HepG2 (cell line): ENCODE measurements at regions not wholly inside any gene's neighbourhood (a gene's known extent, or its start where the extent isn't known, plus 50 kb on each side); places are given as distances from the start of the nearest gene placed in this dataset.

Source experiments
- ATAC-seq: fragments of 200-7000 bp; cut with Tn5 transposase; 3 replicates; pipeline ENCODE4 v1.9.1; 2020; ENCODE audit warnings: mild to moderate bottlenecking, moderate library complexity
- BruUV-seq: library from RNA; stranded (reverse); fragments of 400-500 nt; replicated peaks from 2 replicates; lab custom pipeline; 2021; lab: Mats Ljungman, UMichigan
- CTCF ChIA-PET: fragments of 300-600 bp; formaldehyde crosslinking; extraction: SDS; loops from one replicate; lab custom pipeline; 2021; ENCODE audit warnings: low total read pairs, inconsistent platforms, low intra/inter-chr PET ratio; lab: Yijun Ruan, JAX
- POLR2A ChIA-PET: fragments of 350-600 bp; sonication (Branson Sonifier 250); formaldehyde crosslinking; loops from one replicate; lab custom pipeline; 2020; ENCODE audit warnings: antibody characterized with exemption, inconsistent platforms; lab: Yijun Ruan, JAX
- DNase-seq: peaks from one replicate; pipeline ENCODE4 v3.0.0-alpha.2; 2015; ENCODE audit warnings: low spot score
- FAIRE-seq: peaks from 3 replicates; lab custom pipeline; 2011; peaks lifted over from hg19 to GRCh38; lab: Jason Lieb, UNC
- H2AFZ ChIP-seq: one replicate; pipeline ENCODE4 v1.6.1; 2011; ENCODE audit warnings: low read length, inconsistent platforms
- H3K27ac ChIP-seq: fragments of 300-600 bp; 3 replicates; pipeline ENCODE4 v1.8.0; 2011; ENCODE audit warnings: mixed run types, mild to moderate bottlenecking, mixed read lengths, low read length, inconsistent platforms; ENCODE audit not compliant: insufficient read depth; ENCODE audit errors: extremely low read length
- H3K27me3 ChIP-seq, 2 experiments: fragments of 200-600 bp in 1 of 2; 2 replicates in 1 of 2; 3 replicates in 1 of 2; pipeline versions ENCODE4 v1.6.0 to v1.8.0; 2011; ENCODE audit warnings: low read length in 2 of 2, mild to moderate bottlenecking in 2 of 2, moderate library complexity in 2 of 2, inconsistent platforms in 1 of 2; ENCODE audit not compliant: insufficient read depth in 2 of 2, control insufficient read depth in 1 of 2
- H3K36me3 ChIP-seq, 2 experiments: fragments of 200-600 bp in 1 of 2; replicated peaks in 1 of 2; 2 replicates in 1 of 2; 3 replicates in 1 of 2; pipeline versions ENCODE4 v1.5.1 to v1.8.0; 2011; ENCODE audit warnings: low read length in 2 of 2, inconsistent platforms in 1 of 2; ENCODE audit not compliant: insufficient read depth in 2 of 2, control insufficient read depth in 1 of 2
- H3K4me1 ChIP-seq: 2 replicates; pipeline ENCODE4 v1.5.1; 2012; ENCODE audit warnings: low read length, inconsistent platforms; ENCODE audit not compliant: insufficient read depth
- H3K4me2 ChIP-seq: 2 replicates; pipeline ENCODE4 v1.6.0; 2011; ENCODE audit warnings: low read depth, low read length, inconsistent platforms
- H3K4me3 ChIP-seq, 3 experiments: fragments of 200-600 bp in 1 of 3; sonication (generic), shearing (Covaris generic) in 1 of 3; replicated peaks in 1 of 3; 2 replicates each; pipeline ENCODE4 v1.5.1; 2011 to 2016; ENCODE audit warnings: low read length in 3 of 3, inconsistent platforms in 2 of 3, low read depth in 2 of 3, mild to moderate bottlenecking in 2 of 3, control low read depth in 1 of 3, mixed read lengths in 1 of 3; ENCODE audit not compliant: insufficient read depth in 1 of 3
- H3K79me2 ChIP-seq: one replicate; pipeline ENCODE4 v1.6.1; 2011; ENCODE audit warnings: low read length, inconsistent platforms; ENCODE audit not compliant: insufficient read depth
- H3K9ac ChIP-seq: 2 replicates; pipeline ENCODE4 v1.6.0; 2011; ENCODE audit warnings: mild to moderate bottlenecking, low read depth, low read length, inconsistent platforms; ENCODE audit not compliant: insufficient read depth
- H3K9me3 ChIP-seq: 2 replicates; pipeline ENCODE4 v1.5.1; 2012; ENCODE audit warnings: mild to moderate bottlenecking, low read length
- H4K20me1 ChIP-seq: 2 replicates; pipeline ENCODE4 v1.6.0; 2011; ENCODE audit warnings: inconsistent platforms, mild to moderate bottlenecking, low read length, moderate library complexity; ENCODE audit not compliant: insufficient read depth
- CC2D1A ChIP-seq: sonication (generic); formaldehyde crosslinking; IDR thresholded peaks from 2 replicates; pipeline ENCODE4 v1.8.1; 2023; ENCODE audit warnings: mild to moderate bottlenecking, missing genetic modification reagents
- DNMT1 ChIP-seq: sonication (generic); formaldehyde crosslinking; IDR thresholded peaks from 2 replicates; pipeline ENCODE4 v1.5.1; 2020; ENCODE audit warnings: mild to moderate bottlenecking, missing genetic modification reagents
- DNMT3B ChIP-seq: conservative IDR thresholded peaks from 2 replicates; pipeline ENCODE4 v1.6.1; 2016; ENCODE audit warnings: missing biosample characterization, control low read depth
- MEF2D ChIP-seq: sonication (generic); formaldehyde crosslinking; IDR thresholded peaks from 2 replicates; pipeline ENCODE4 v1.5.1; 2020; ENCODE audit warnings: mild to moderate bottlenecking, missing genetic modification reagents
- RNF2 ChIP-seq: fragments of 450-650 bp; conservative IDR thresholded peaks from 2 replicates; pipeline ENCODE4 v1.6.1; 2016; ENCODE audit warnings: low read depth
- SRF ChIP-seq: IDR thresholded peaks from 2 replicates; pipeline ENCODE4 v1.6.1; 2011; ENCODE audit warnings: mild to moderate bottlenecking, low read depth, low read length, moderate library complexity
- ZBTB38 ChIP-seq: sonication (generic); formaldehyde crosslinking; IDR thresholded peaks from 2 replicates; pipeline ENCODE4 v1.5.1; 2020; ENCODE audit warnings: mild to moderate bottlenecking, missing genetic modification reagents
- ZNF552 ChIP-seq: sonication (generic); formaldehyde crosslinking; IDR thresholded peaks from 2 replicates; pipeline ENCODE4 v1.9.0; 2022; ENCODE audit warnings: missing genetic modification reagents, mild to moderate bottlenecking, borderline replicate concordance
- ZNF557 ChIP-seq: sonication (generic); formaldehyde crosslinking; IDR thresholded peaks from 2 replicates; pipeline ENCODE4 v1.4.0; 2020; ENCODE audit warnings: missing genetic modification reagents
- ZNF777 ChIP-seq: sonication (generic); formaldehyde crosslinking; IDR thresholded peaks from 2 replicates; pipeline ENCODE4 v1.4.0; 2020; ENCODE audit warnings: missing genetic modification reagents
- WGBS: methylation state at CpG from one replicate; pipeline ENCODE4 v1.1.6; 2017; ENCODE audit warnings: low lambda C conversion rate; 5-methylcytosine and 5-hydroxymethylcytosine counted together
- in situ Hi-C: cut with HindIII; loops from 2 replicates; pipeline ENCODE4 v1.10.0; 2017; ENCODE audit warnings: low pct_unique_long_range_greater_than_20kb; ENCODE audit not compliant: extremely low pct_ligation_motif_present
- intact Hi-C: fragments of 100-400 bp; cut with micrococcal nuclease; formaldehyde crosslinking; loops from one replicate; pipeline ENCODE4 v1.10.0; 2022; ENCODE audit not compliant: unreplicated experiment
- TF ChIP-seq, protein P1 (sequence below): sonication (generic); formaldehyde crosslinking; IDR thresholded peaks from 2 replicates; pipeline ENCODE4 v1.9.0; 2021; ENCODE audit warnings: mild to moderate bottlenecking, missing genetic modification reagents
- TF ChIP-seq, protein P2 (sequence below): sonication (generic); formaldehyde crosslinking; IDR thresholded peaks from 2 replicates; pipeline ENCODE4 v1.8.1; 2023; ENCODE audit warnings: missing genetic modification reagents, mild to moderate bottlenecking, borderline replicate concordance
- TF ChIP-seq, protein P3 (sequence below): sonication (generic); IDR thresholded peaks from 2 replicates; pipeline ENCODE4 v1.6.1; 2016; ENCODE audit warnings: low read depth, borderline replicate concordance
- TF ChIP-seq, protein P4 (sequence below): sonication (generic); formaldehyde crosslinking; IDR thresholded peaks from 2 replicates; pipeline ENCODE4 v1.4.0; 2020; ENCODE audit warnings: missing genetic modification reagents, borderline replicate concordance

DNA sequence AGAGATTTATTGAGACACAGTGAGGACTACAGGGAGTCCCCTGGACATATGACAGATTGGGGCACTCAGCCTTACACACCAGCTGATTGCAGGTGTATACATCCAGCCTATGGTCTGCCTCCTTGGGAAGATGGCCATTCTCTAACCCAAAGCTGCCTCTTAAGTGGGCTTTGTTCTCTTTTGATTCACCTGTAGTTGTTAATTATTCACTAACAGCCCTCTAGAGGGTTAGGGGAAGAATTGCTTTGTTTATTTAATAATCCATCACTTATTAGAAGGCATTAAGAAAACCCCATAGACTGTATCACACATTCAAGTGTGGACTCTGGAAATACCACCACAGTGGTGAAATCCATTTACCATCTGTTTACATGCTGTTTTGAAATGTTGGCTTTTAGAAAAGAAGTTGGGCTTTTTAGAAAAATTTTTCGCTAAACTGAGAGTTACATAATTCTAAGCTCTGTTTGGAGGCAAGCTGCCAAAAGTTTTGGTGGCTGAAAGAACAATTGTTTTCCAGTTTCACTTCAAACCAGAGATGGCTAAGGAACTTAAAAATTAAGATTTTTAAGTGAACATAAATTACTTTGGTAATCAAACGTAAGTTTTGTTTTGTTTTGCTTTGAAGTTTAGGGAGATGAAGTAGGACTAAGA lies 379.1 kb downstream of the ADRA2A start:
- Histone ChIP-seq H3K27ac (no peak overlapping the region), H3K9ac (no peak overlapping the region), H3K27me3 (no peaks in the 10 kb centered on the region), H3K9me3 (no peaks in the 10 kb centered on the region), H3K4me1 (no peaks in the 10 kb centered on the region), H2AFZ (no peak overlapping the region), H3K4me3 (no peak overlapping the region), H3K79me2 (no peaks in the 10 kb centered on the region), H4K20me1 (no peaks in the 10 kb centered on the region), H3K36me3 (no peaks in the 10 kb centered on the region), H3K4me2 (no peak overlapping the region)
- BruUV-seq, result no TSS peak
- CTCF ChIA-PET, result no interaction called here
- POLR2A ChIA-PET, result no interaction called here
- intact Hi-C loops, result no loop called here
- no peak for DNase-seq
- TF ChIP-seq, protein P1, sequence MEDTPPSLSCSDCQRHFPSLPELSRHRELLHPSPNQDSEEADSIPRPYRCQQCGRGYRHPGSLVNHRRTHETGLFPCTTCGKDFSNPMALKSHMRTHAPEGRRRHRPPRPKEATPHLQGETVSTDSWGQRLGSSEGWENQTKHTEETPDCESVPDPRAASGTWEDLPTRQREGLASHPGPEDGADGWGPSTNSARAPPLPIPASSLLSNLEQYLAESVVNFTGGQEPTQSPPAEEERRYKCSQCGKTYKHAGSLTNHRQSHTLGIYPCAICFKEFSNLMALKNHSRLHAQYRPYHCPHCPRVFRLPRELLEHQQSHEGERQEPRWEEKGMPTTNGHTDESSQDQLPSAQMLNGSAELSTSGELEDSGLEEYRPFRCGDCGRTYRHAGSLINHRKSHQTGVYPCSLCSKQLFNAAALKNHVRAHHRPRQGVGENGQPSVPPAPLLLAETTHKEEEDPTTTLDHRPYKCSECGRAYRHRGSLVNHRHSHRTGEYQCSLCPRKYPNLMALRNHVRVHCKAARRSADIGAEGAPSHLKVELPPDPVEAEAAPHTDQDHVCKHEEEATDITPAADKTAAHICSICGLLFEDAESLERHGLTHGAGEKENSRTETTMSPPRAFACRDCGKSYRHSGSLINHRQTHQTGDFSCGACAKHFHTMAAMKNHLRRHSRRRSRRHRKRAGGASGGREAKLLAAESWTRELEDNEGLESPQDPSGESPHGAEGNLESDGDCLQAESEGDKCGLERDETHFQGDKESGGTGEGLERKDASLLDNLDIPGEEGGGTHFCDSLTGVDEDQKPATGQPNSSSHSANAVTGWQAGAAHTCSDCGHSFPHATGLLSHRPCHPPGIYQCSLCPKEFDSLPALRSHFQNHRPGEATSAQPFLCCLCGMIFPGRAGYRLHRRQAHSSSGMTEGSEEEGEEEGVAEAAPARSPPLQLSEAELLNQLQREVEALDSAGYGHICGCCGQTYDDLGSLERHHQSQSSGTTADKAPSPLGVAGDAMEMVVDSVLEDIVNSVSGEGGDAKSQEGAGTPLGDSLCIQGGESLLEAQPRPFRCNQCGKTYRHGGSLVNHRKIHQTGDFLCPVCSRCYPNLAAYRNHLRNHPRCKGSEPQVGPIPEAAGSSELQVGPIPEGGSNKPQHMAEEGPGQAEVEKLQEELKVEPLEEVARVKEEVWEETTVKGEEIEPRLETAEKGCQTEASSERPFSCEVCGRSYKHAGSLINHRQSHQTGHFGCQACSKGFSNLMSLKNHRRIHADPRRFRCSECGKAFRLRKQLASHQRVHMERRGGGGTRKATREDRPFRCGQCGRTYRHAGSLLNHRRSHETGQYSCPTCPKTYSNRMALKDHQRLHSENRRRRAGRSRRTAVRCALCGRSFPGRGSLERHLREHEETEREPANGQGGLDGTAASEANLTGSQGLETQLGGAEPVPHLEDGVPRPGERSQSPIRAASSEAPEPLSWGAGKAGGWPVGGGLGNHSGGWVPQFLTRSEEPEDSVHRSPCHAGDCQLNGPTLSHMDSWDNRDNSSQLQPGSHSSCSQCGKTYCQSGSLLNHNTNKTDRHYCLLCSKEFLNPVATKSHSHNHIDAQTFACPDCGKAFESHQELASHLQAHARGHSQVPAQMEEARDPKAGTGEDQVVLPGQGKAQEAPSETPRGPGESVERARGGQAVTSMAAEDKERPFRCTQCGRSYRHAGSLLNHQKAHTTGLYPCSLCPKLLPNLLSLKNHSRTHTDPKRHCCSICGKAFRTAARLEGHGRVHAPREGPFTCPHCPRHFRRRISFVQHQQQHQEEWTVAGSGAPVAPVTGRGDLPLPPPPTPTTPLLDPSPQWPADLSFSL (CRISPR knock-in tag), result no peak
- TF ChIP-seq ZNF777 (no peak), ZNF552 (no peak), RNF2 (no peak), DNMT3B (CRISPR knock-in tag) (no peak), ZBTB38 (no peak), CC2D1A (CRISPR knock-in tag) (no peak), DNMT1 (CRISPR knock-in tag) (no peak), SRF (no peak), ZNF557 (CRISPR knock-in tag) (no peak), MEF2D (no peak)
- TF ChIP-seq, protein P2, sequence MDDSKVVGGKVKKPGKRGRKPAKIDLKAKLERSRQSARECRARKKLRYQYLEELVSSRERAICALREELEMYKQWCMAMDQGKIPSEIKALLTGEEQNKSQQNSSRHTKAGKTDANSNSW (CRISPR knock-in tag), result no peak
- TF ChIP-seq, protein P3, sequence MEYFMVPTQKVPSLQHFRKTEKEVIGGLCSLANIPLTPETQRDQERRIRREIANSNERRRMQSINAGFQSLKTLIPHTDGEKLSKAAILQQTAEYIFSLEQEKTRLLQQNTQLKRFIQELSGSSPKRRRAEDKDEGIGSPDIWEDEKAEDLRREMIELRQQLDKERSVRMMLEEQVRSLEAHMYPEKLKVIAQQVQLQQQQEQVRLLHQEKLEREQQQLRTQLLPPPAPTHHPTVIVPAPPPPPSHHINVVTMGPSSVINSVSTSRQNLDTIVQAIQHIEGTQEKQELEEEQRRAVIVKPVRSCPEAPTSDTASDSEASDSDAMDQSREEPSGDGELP, result no peak
- TF ChIP-seq, protein P4, sequence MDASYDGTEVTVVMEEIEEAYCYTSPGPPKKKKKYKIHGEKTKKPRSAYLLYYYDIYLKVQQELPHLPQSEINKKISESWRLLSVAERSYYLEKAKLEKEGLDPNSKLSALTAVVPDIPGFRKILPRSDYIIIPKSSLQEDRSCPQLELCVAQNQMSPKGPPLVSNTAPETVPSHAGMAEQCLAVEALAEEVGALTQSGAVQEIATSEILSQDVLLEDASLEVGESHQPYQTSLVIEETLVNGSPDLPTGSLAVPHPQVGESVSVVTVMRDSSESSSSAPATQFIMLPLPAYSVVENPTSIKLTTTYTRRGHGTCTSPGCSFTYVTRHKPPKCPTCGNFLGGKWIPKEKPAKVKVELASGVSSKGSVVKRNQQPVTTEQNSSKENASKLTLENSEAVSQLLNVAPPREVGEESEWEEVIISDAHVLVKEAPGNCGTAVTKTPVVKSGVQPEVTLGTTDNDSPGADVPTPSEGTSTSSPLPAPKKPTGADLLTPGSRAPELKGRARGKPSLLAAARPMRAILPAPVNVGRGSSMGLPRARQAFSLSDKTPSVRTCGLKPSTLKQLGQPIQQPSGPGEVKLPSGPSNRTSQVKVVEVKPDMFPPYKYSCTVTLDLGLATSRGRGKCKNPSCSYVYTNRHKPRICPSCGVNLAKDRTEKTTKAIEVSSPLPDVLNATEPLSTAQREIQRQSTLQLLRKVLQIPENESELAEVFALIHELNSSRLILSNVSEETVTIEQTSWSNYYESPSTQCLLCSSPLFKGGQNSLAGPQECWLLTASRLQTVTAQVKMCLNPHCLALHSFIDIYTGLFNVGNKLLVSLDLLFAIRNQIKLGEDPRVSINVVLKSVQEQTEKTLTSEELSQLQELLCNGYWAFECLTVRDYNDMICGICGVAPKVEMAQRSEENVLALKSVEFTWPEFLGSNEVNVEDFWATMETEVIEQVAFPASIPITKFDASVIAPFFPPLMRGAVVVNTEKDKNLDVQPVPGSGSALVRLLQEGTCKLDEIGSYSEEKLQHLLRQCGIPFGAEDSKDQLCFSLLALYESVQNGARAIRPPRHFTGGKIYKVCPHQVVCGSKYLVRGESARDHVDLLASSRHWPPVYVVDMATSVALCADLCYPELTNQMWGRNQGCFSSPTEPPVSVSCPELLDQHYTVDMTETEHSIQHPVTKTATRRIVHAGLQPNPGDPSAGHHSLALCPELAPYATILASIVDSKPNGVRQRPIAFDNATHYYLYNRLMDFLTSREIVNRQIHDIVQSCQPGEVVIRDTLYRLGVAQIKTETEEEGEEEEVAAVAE (CRISPR knock-in tag), result no peak
- FAIRE-seq, result no peak
- 1% methylated on average over 2 of the region's 2 CpGs for WGBS
- in situ Hi-C loops, result no loop called here
- ATAC-seq, result no peak
